SK-N-SH (cell line): ENCODE measurements at regions not wholly inside any gene's neighbourhood (a gene's known extent, or its start where the extent isn't known, plus 50 kb on each side); places are given as distances from the start of the nearest gene placed in this dataset.

Experiments
- CTCF ChIA-PET: fragments of 300-600, 350-600 bp; formaldehyde crosslinking; extraction: SDS; loops from one replicate; lab custom pipeline; 2021; lab: Yijun Ruan, JAX
- POLR2A ChIA-PET: fragments of 350-600 bp; sonication (Branson Sonifier 250); formaldehyde crosslinking; extraction: SDS; loops from one replicate; lab custom pipeline; 2020; ENCODE audit warnings: antibody characterized with exemption, inconsistent platforms; lab: Yijun Ruan, JAX
- DNase-seq: peaks from one replicate; pipeline ENCODE4 v3.0.0; 2012
- H2AFZ ChIP-seq: fragments of 200-600 bp; sonication (generic); 2 replicates; pipeline ENCODE4 v1.8.1; 2016; ENCODE audit warnings: antibody characterized with exemption, mild to moderate bottlenecking, low read depth
- H3F3A ChIP-seq: fragments of 200-600 bp; sonication (generic); replicated peaks from 2 replicates; pipeline ENCODE3; 2016; ENCODE audit warnings: antibody characterized with exemption, mild to moderate bottlenecking; ENCODE audit not compliant: insufficient read depth
- H3K27ac ChIP-seq, 2 experiments: fragments of 200-500 bp in 1 of 2; fragments of 200-600 bp in 1 of 2; sonication (Bioruptor generic) in 1 of 2; sonication (generic), shearing (Covaris generic) in 1 of 2; 2 replicates each; pipeline versions ENCODE4 v1.5.1 to v1.6.1; 2014 to 2016; ENCODE audit warnings: low read depth in 2 of 2, inconsistent platforms in 1 of 2, low read length in 1 of 2, mild to moderate bottlenecking in 1 of 2, mixed read lengths in 1 of 2
- H3K27me3 ChIP-seq: fragments of 200-600 bp; sonication (generic), shearing (Covaris generic); 2 replicates; pipeline ENCODE4 v1.6.1; 2016; ENCODE audit warnings: mixed run types; ENCODE audit not compliant: insufficient read depth
- H3K36me3 ChIP-seq, 2 experiments: fragments of 200-500 bp in 1 of 2; fragments of 200-600 bp in 1 of 2; sonication (Bioruptor generic) in 1 of 2; sonication (generic) in 1 of 2; replicated peaks in 1 of 2; 2 replicates each; pipeline versions ENCODE3 to v1.5.1; 2014 to 2016; ENCODE audit warnings: low read length in 1 of 2, mild to moderate bottlenecking in 1 of 2; ENCODE audit not compliant: insufficient read depth in 2 of 2, control insufficient read depth in 1 of 2
- H3K4me1 ChIP-seq, 2 experiments: fragments of 200-500 bp in 1 of 2; fragments of 200-600 bp in 1 of 2; sonication (Bioruptor generic) in 1 of 2; sonication (generic), shearing (Covaris generic) in 1 of 2; 2 replicates each; pipeline versions ENCODE4 v1.5.1 to v1.6.1; 2014 to 2016; ENCODE audit warnings: low read depth in 1 of 2, low read length in 1 of 2, mixed run types in 1 of 2; ENCODE audit not compliant: insufficient read depth in 2 of 2, control insufficient read depth in 1 of 2
- H3K4me2 ChIP-seq: fragments of 200-600 bp; sonication (generic), shearing (Covaris generic); 2 replicates; pipeline ENCODE4 v1.6.1; 2017; ENCODE audit warnings: mixed run types
- H3K4me3 ChIP-seq, 2 experiments: fragments of 200-500 bp in 1 of 2; fragments of 200-600 bp in 1 of 2; sonication (Bioruptor generic) in 1 of 2; sonication (generic), shearing (Covaris generic) in 1 of 2; 2 replicates each; pipeline versions ENCODE4 v1.5.1 to v1.8.1; 2014 to 2016; ENCODE audit warnings: low read depth in 2 of 2, inconsistent platforms in 1 of 2, low read length in 1 of 2, mild to moderate bottlenecking in 1 of 2, mixed read lengths in 1 of 2, moderate library complexity in 1 of 2
- H3K79me2 ChIP-seq: fragments of 200-600 bp; sonication (generic); 2 replicates; pipeline ENCODE4 v1.8.1; 2017; ENCODE audit warnings: mild to moderate bottlenecking; ENCODE audit not compliant: insufficient read depth
- H3K9ac ChIP-seq: fragments of 200-600 bp; sonication (generic); 2 replicates; pipeline ENCODE4 v1.6.1; 2017; ENCODE audit warnings: mixed run types
- H3K9me2 ChIP-seq: fragments of 200-600 bp; sonication (generic); 2 replicates; pipeline ENCODE4 v1.6.1; 2017; ENCODE audit warnings: mixed run types
- H3K9me3 ChIP-seq: fragments of 200-600 bp; sonication (generic); 2 replicates; pipeline ENCODE4 v1.6.1; 2017; ENCODE audit warnings: mixed run types, mild to moderate bottlenecking, moderate library complexity
- H4K20me1 ChIP-seq: fragments of 200-600 bp; sonication (generic); 2 replicates; pipeline ENCODE4 v1.6.1; 2017; ENCODE audit warnings: mild to moderate bottlenecking, mixed run types; ENCODE audit not compliant: insufficient read depth
- CHD2 ChIP-seq: fragments of 150-350 bp; IDR thresholded peaks from 2 replicates; pipeline ENCODE4 v1.6.1; 2018; ENCODE audit warnings: low read length; ENCODE audit not compliant: partially characterized antibody
- ELF1 ChIP-seq: IDR thresholded peaks from 2 replicates; pipeline ENCODE4 v1.4.0; 2012
- EP300 ChIP-seq, 2 experiments: IDR thresholded peaks; 2 replicates each; pipeline versions ENCODE4 v1.4.0 to v1.6.1; 2012; ENCODE audit warnings: borderline replicate concordance in 1 of 2, low read depth in 1 of 2, low read length in 1 of 2
- EZH2phosphoT487 ChIP-seq: fragments of 200-600 bp; sonication (generic); IDR thresholded peaks from 2 replicates; pipeline ENCODE4 v1.6.1; 2017; ENCODE audit warnings: low read depth, mixed run types, mild to moderate bottlenecking, antibody characterized with exemption, moderate library complexity, borderline replicate concordance
- FOSL2 ChIP-seq: IDR thresholded peaks from 2 replicates; pipeline ENCODE4 v1.4.0; 2012; ENCODE audit warnings: low read depth, mild to moderate bottlenecking, moderate library complexity, borderline replicate concordance
- FOXM1 ChIP-seq: IDR thresholded peaks from 2 replicates; pipeline ENCODE4 v1.4.0; 2012; ENCODE audit warnings: low read depth, mild to moderate bottlenecking
- GABPA ChIP-seq: IDR thresholded peaks from 2 replicates; pipeline ENCODE4 v1.4.0; 2012; ENCODE audit warnings: low read depth, mild to moderate bottlenecking
- MXI1 ChIP-seq: IDR thresholded peaks from 2 replicates; pipeline ENCODE4 v1.6.1; 2012; ENCODE audit warnings: mild to moderate bottlenecking, low read depth, low read length, improper control_type of control experiment
- NFIC ChIP-seq: IDR thresholded peaks from 2 replicates; pipeline ENCODE4 v1.4.0; 2012; ENCODE audit warnings: borderline replicate concordance
- PBX3 ChIP-seq: IDR thresholded peaks from 2 replicates; pipeline ENCODE4; 2012
- POLR2AphosphoS5 ChIP-seq: IDR thresholded peaks from 2 replicates; pipeline ENCODE4 v1.6.1; 2012; ENCODE audit warnings: low read depth, low read length
- RAD21 ChIP-seq: IDR thresholded peaks from 2 replicates; pipeline ENCODE4 v1.6.1; 2012; ENCODE audit warnings: mild to moderate bottlenecking, low read length
- RXRA ChIP-seq: IDR thresholded peaks from 2 replicates; pipeline ENCODE4 v1.4.0; 2012; ENCODE audit warnings: low read depth, mild to moderate bottlenecking, borderline replicate concordance
- SMC3 ChIP-seq: IDR thresholded peaks from 2 replicates; pipeline ENCODE4 v1.6.1; 2012; ENCODE audit warnings: low read depth, low read length, improper control_type of control experiment
- TAF1 ChIP-seq: IDR thresholded peaks from 2 replicates; pipeline ENCODE4 v1.6.1; 2012; ENCODE audit warnings: low read depth, mild to moderate bottlenecking, low read length, moderate library complexity, borderline replicate concordance
- TCF12 ChIP-seq: IDR thresholded peaks from 2 replicates; pipeline ENCODE4 v1.4.0; 2012
- USF1 ChIP-seq: IDR thresholded peaks from 2 replicates; pipeline ENCODE4 v1.4.0; 2012; ENCODE audit warnings: low read depth, borderline replicate concordance
- YY1 ChIP-seq: IDR thresholded peaks from 2 replicates; pipeline ENCODE4 v1.4.0; 2012; ENCODE audit warnings: low read depth, mild to moderate bottlenecking
- WGBS: methylation state at CpG from one replicate; pipeline ENCODE4 v1.1.6; 2017; ENCODE audit warnings: low lambda C conversion rate; 5-methylcytosine and 5-hydroxymethylcytosine counted together
- TF ChIP-seq, protein P1 (sequence below): IDR thresholded peaks from 2 replicates; pipeline ENCODE4 v1.4.0; 2012; ENCODE audit warnings: low read depth

GRCh38 chr1:4585705-4586104 is 68.7 kb upstream of the AJAP1 start:
- CTCF ChIA-PET = interaction anchor here (1.0 to 2.3 kb wide), 3 partner anchors 9 to 42 kb away, joined by 3 to 7 read pairs (median 4); no protein-coding TSS in a partner anchor
- no peak for TF ChIP-seq EZH2phosphoT487
- TF ChIP-seq CHD2 = no peak
- TF ChIP-seq MXI1 = no peak
- no peak for TF ChIP-seq TCF12
- no peak overlapping the region for H3K4me2 ChIP-seq

DNA sequence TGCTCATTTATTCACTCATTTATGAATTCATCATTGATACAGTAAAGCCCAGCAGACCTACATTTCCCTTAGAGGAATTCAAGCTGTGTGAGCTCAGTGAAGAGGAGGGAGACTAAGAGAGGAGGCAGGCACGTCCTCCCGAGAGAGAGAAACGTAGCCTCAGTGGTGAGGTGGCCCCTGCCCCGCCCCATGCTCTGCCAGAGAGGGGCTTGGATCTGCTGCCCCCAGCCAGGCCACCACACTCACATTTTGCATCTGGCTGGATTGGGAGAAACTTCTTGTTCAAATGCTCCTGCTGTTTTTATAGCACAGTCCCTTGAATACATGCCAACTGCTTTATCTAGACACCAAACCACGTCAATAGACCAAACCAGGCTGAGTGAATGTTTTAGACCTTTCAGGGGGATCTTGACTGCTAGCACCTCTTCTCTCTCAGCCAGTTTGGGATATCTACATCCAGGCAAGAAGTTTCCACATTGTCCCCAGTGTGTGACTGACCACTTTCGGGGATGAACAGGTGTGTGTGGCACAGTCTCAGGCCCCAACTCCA is 67.7 kb upstream of the AJAP1 start:
- POLR2A ChIA-PET = no interaction called here
- WGBS = 10% methylated on average over 6 of the region's 6 CpGs

More at GRCh38 chr1:4585705-4586104, 68.7 kb upstream of the AJAP1 start:
- H3K79me2 ChIP-seq = no peaks in the 10 kb centered on the region
- 36% methylated on average over 3 of the region's 6 CpGs for WGBS
- H3K9ac ChIP-seq = no peak overlapping the region
- H3K36me3 ChIP-seq = no peaks in the 10 kb centered on the region
- H3F3A ChIP-seq = no peaks in the 10 kb centered on the region
- H3K4me1 ChIP-seq = no peaks in the 10 kb centered on the region; a peak in 1 of 4 replicates
- H2AFZ ChIP-seq = no peak overlapping the region
- H3K4me3 ChIP-seq = no peak overlapping the region
- DNase-seq = no peak
- no peaks in the 10 kb centered on the region for H3K9me2 ChIP-seq
- no peaks in the 10 kb centered on the region for H3K9me3 ChIP-seq
- no peaks in the 10 kb centered on the region for H3K27me3 ChIP-seq
- POLR2A ChIA-PET = no interaction called here
- no peaks in the 10 kb centered on the region for H4K20me1 ChIP-seq
- no peak overlapping the region for H3K27ac ChIP-seq

More for the DNA sequence above, 67.7 kb upstream of the AJAP1 start:
- Histone ChIP-seq H2AFZ (no peak overlapping the region), H3F3A (no peaks in the 10 kb centered on the region), H3K36me3 (no peaks in the 10 kb centered on the region), H3K9me2 (no peaks in the 10 kb centered on the region), H3K4me3 (no peak overlapping the region)
- DNase-seq = no peak
- TF ChIP-seq NFIC = no peak
- no peak for TF ChIP-seq RAD21
- no peak for TF ChIP-seq FOSL2
- TF ChIP-seq SMC3 = no peak
- no peak for TF ChIP-seq YY1
- no peak for TF ChIP-seq PBX3
- TF ChIP-seq TAF1 = no peak
- TF ChIP-seq ELF1 = no peak
- no peak for TF ChIP-seq FOXM1
- no peak for TF ChIP-seq POLR2AphosphoS5
- TF ChIP-seq, protein P1, sequence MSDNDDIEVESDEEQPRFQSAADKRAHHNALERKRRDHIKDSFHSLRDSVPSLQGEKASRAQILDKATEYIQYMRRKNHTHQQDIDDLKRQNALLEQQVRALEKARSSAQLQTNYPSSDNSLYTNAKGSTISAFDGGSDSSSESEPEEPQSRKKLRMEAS = no peak
- TF ChIP-seq RXRA = no peak
- TF ChIP-seq USF1 = no peak
- TF ChIP-seq EP300 (IDR thresholded peaks at IDR 0.05; ENCODE audit: borderline replicate concordance in 1 of 2, low read depth in 1 of 2, low read length in 1 of 2) = no peak
- TF ChIP-seq GABPA = no peak
- TF ChIP-seq, all 33 proteins: peak for 0
- CTCF ChIA-PET = interaction anchor here (1.0 kb wide), 1 partner anchor 18 kb away, joined by 3 read pairs; no protein-coding TSS in a partner anchor
- no peak overlapping the region for H3K4me2 ChIP-seq
- H4K20me1 ChIP-seq = no peaks in the 10 kb centered on the region
- no peaks in the 10 kb centered on the region for H3K27me3 ChIP-seq
- H3K27ac ChIP-seq = no peak overlapping the region
- no peaks in the 10 kb centered on the region for H3K9me3 ChIP-seq
- no peak overlapping the region for H3K9ac ChIP-seq
- H3K79me2 ChIP-seq = no peaks in the 10 kb centered on the region
- no peaks in the 10 kb centered on the region; a peak in 1 of 4 replicates for H3K4me1 ChIP-seq
